ENCODE measurements at regions not wholly inside any gene's neighbourhood (a gene's known extent, or its start where the extent isn't known, plus 50 kb on each side); places are given as distances from the start of the nearest gene placed in this dataset.

DNA sequence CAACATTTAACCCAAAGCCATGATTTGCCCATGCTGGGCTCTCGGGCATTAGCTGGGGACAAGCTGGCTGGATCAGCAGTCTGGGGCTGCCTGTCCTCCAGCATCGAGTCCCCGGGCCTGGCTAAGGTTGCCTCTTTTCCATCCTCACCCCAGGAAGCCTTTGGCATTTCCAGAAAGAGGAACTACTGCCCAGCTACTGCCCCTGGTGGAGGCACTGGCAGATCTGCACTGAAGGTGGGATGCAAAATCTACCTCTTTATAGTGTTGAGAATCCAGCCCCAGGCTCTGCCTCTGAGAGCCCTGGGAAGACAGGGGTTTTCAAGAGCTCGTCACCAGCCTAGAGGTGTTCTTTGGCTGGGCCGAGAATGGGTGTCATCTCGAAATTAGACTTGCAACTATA lies 635.9 kb downstream of the MATN1 start:
- Histone ChIP-seq H3K9ac (ENCODE audit: insufficient read depth, low read depth, low read length) (no peak overlapping the region), H3K27ac (ENCODE audit: extremely low read length, insufficient read depth, low read length) (no peak overlapping the region), H3K4me2 (ENCODE audit: low read depth, low read length) (no peak overlapping the region), H4K20me1 (ENCODE audit: insufficient read depth, low read length) (no peaks in the 10 kb centered on the region), H3K4me3 (replicated peaks in 1 of 3; ENCODE audit: insufficient read depth in 1 of 3, low read depth in 2 of 3, low read length in 3 of 3) (no peak overlapping the region), H3K36me3 (replicated peaks in 1 of 2; ENCODE audit: control insufficient read depth in 1 of 2, insufficient read depth in 2 of 2, low read length in 2 of 2) (no peaks in the 10 kb centered on the region), H3K27me3 (ENCODE audit: control insufficient read depth in 1 of 2, insufficient read depth in 2 of 2, low read length in 2 of 2) (peaks cover 2 to 6% of the 10 kb centered on the region in 2 experiments; a peak in 2 of 5 replicates), H3K79me2 (ENCODE audit: insufficient read depth, low read length) (no peaks in the 10 kb centered on the region), H2AFZ (ENCODE audit: low read length) (no peak overlapping the region), H3K4me1 (ENCODE audit: insufficient read depth, low read length) (peaks cover 13% of the 10 kb centered on the region), H3K9me3 (ENCODE audit: low read length) (peaks cover 15% of the 10 kb centered on the region)
- TF ChIP-seq REPIN1 (CRISPR knock-in tag; IDR thresholded peaks at IDR 0.05; ENCODE audit: borderline replicate concordance, low read depth) (no peak), HOXD1 (CRISPR knock-in tag; IDR thresholded peaks at IDR 0.05) (no peak), RELA (CRISPR knock-in tag; IDR thresholded peaks at IDR 0.05) (no peak), ZSCAN25 (CRISPR knock-in tag; IDR thresholded peaks at IDR 0.05) (no peak), ZNF552 (CRISPR knock-in tag; IDR thresholded peaks at IDR 0.05; ENCODE audit: borderline replicate concordance) (no peak), ZZZ3 (CRISPR knock-in tag; IDR thresholded peaks at IDR 0.05; ENCODE audit: borderline replicate concordance) (no peak), PRMT3 (CRISPR knock-in tag; IDR thresholded peaks at IDR 0.05; ENCODE audit: borderline replicate concordance, low read depth) (no peak), ZNF468 (CRISPR knock-in tag; IDR thresholded peaks at IDR 0.05) (no peak), RNF2 (conservative IDR thresholded peaks at IDR 0.05; ENCODE audit: low read depth) (no peak), ATF7-NPFF (CRISPR knock-in tag; IDR thresholded peaks at IDR 0.05; ENCODE audit: low read depth) (no peak), ZIK1 (CRISPR knock-in tag; IDR thresholded peaks at IDR 0.05; ENCODE audit: borderline replicate concordance, low read depth) (no peak), IRF2 (CRISPR knock-in tag; IDR thresholded peaks at IDR 0.05) (no peak), HDAC1 (CRISPR knock-in tag; IDR thresholded peaks at IDR 0.05) (no peak), PTBP1 (IDR thresholded peaks at IDR 0.05; ENCODE audit: low read depth, low read length, poor library complexity, severe bottlenecking) (no peak)
- TF ChIP-seq, protein P1, sequence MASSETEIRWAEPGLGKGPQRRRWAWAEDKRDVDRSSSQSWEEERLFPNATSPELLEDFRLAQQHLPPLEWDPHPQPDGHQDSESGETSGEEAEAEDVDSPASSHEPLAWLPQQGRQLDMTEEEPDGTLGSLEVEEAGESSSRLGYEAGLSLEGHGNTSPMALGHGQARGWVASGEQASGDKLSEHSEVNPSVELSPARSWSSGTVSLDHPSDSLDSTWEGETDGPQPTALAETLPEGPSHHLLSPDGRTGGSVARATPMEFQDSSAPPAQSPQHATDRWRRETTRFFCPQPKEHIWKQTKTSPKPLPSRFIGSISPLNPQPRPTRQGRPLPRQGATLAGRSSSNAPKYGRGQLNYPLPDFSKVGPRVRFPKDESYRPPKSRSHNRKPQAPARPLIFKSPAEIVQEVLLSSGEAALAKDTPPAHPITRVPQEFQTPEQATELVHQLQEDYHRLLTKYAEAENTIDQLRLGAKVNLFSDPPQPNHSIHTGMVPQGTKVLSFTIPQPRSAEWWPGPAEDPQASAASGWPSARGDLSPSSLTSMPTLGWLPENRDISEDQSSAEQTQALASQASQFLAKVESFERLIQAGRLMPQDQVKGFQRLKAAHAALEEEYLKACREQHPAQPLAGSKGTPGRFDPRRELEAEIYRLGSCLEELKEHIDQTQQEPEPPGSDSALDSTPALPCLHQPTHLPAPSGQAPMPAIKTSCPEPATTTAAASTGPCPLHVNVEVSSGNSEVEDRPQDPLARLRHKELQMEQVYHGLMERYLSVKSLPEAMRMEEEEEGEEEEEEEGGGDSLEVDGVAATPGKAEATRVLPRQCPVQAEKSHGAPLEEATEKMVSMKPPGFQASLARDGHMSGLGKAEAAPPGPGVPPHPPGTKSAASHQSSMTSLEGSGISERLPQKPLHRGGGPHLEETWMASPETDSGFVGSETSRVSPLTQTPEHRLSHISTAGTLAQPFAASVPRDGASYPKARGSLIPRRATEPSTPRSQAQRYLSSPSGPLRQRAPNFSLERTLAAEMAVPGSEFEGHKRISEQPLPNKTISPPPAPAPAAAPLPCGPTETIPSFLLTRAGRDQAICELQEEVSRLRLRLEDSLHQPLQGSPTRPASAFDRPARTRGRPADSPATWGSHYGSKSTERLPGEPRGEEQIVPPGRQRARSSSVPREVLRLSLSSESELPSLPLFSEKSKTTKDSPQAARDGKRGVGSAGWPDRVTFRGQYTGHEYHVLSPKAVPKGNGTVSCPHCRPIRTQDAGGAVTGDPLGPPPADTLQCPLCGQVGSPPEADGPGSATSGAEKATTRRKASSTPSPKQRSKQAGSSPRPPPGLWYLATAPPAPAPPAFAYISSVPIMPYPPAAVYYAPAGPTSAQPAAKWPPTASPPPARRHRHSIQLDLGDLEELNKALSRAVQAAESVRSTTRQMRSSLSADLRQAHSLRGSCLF (CRISPR knock-in tag; IDR thresholded peaks at IDR 0.05; ENCODE audit: borderline replicate concordance): no peak
- TF ChIP-seq, protein P2, sequence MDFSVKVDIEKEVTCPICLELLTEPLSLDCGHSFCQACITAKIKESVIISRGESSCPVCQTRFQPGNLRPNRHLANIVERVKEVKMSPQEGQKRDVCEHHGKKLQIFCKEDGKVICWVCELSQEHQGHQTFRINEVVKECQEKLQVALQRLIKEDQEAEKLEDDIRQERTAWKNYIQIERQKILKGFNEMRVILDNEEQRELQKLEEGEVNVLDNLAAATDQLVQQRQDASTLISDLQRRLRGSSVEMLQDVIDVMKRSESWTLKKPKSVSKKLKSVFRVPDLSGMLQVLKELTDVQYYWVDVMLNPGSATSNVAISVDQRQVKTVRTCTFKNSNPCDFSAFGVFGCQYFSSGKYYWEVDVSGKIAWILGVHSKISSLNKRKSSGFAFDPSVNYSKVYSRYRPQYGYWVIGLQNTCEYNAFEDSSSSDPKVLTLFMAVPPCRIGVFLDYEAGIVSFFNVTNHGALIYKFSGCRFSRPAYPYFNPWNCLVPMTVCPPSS (IDR thresholded peaks at IDR 0.05): no peak
- TF ChIP-seq, protein P3, sequence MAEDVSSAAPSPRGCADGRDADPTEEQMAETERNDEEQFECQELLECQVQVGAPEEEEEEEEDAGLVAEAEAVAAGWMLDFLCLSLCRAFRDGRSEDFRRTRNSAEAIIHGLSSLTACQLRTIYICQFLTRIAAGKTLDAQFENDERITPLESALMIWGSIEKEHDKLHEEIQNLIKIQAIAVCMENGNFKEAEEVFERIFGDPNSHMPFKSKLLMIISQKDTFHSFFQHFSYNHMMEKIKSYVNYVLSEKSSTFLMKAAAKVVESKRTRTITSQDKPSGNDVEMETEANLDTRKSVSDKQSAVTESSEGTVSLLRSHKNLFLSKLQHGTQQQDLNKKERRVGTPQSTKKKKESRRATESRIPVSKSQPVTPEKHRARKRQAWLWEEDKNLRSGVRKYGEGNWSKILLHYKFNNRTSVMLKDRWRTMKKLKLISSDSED (CRISPR knock-in tag; IDR thresholded peaks at IDR 0.05): no peak
- TF ChIP-seq, protein P4, sequence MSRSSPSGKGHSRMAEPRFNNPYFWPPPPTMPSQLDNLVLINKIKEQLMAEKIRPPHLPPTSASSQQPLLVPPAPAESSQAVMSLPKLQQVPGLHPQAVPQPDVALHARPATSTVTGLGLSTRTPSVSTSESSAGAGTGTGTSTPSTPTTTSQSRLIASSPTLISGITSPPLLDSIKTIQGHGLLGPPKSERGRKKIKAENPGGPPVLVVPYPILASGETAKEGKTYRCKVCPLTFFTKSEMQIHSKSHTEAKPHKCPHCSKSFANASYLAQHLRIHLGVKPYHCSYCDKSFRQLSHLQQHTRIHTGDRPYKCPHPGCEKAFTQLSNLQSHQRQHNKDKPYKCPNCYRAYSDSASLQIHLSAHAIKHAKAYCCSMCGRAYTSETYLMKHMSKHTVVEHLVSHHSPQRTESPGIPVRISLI (CRISPR knock-in tag; IDR thresholded peaks at IDR 0.05; ENCODE audit: borderline replicate concordance): no peak
- in situ Hi-C loops (cut with HindIII; ENCODE audit: extremely low pct_ligation_motif_present, low pct_unique_long_range_greater_than_20kb) (loop anchor here (10.0 to 25.0 kb wide), 2 partner anchors 293 to 700 kb away; no protein-coding TSS in a partner anchor), intact Hi-C loops (cut with micrococcal nuclease; ENCODE audit: unreplicated experiment) (no loop called here)
- ChIA-PET POLR2A (no interaction called here), CTCF (ENCODE audit: low intra/inter-chr PET ratio, low total read pairs) (no interaction called here)
- WGBS (ENCODE audit: low lambda C conversion rate): 2% methylated on average over 6 of the region's 6 CpGs
- BruUV-seq (replicated peaks): no TSS peak
- ATAC-seq (peak; percentile 55), DNase-seq (ENCODE audit: low spot score) (peak; percentile 6), FAIRE-seq (no peak)
